Astrocyte (in vitro differentiated cells and primary cell): ENCODE measurements at regions not wholly inside any gene's neighbourhood (a gene's known extent, or its start where the extent isn't known, plus 50 kb on each side); places are given as distances from the start of the nearest gene placed in this dataset.

Experiments
- EZH2 ChIP-seq: IDR thresholded peaks from 2 replicates; pipeline ENCODE4 v1.6.1; 2012; ENCODE audit warnings: mild to moderate bottlenecking, low read length, inconsistent platforms; ENCODE audit not compliant: insufficient read depth
- TF ChIP-seq, protein P1 (sequence below): IDR thresholded peaks from 2 replicates; pipeline ENCODE4 v1.5.1; 2011; ENCODE audit warnings: low read depth, mild to moderate bottlenecking, inconsistent platforms, low read length, moderate library complexity; ENCODE audit not compliant: insufficient read depth

DNA sequence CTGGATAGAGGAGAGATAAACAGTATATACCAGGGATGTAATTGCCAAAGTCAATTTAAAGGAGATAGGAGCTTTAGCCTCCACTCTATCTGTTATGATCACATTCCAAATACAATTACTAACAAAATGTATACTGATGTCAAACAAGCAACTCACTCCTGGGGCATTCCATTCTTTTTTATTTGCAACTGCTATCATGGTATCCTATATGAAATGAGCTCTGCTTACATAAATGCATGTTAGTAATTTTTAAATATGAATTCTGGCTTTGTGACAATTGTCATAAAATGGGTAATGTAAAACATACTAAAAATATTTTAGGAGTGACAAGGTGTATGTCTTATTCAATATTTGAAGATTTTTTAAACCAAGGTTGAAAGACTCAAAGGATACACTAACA, 751.1 kb downstream of the HACE1 start:
- TF ChIP-seq, protein P1, sequence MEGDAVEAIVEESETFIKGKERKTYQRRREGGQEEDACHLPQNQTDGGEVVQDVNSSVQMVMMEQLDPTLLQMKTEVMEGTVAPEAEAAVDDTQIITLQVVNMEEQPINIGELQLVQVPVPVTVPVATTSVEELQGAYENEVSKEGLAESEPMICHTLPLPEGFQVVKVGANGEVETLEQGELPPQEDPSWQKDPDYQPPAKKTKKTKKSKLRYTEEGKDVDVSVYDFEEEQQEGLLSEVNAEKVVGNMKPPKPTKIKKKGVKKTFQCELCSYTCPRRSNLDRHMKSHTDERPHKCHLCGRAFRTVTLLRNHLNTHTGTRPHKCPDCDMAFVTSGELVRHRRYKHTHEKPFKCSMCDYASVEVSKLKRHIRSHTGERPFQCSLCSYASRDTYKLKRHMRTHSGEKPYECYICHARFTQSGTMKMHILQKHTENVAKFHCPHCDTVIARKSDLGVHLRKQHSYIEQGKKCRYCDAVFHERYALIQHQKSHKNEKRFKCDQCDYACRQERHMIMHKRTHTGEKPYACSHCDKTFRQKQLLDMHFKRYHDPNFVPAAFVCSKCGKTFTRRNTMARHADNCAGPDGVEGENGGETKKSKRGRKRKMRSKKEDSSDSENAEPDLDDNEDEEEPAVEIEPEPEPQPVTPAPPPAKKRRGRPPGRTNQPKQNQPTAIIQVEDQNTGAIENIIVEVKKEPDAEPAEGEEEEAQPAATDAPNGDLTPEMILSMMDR = no peak
- TF ChIP-seq EZH2 = no peak
